Testis (tissue), 2 donors: ENCODE measurements at regions not wholly inside any gene's neighbourhood (a gene's known extent, or its start where the extent isn't known, plus 50 kb on each side); places are given as distances from the start of the nearest gene placed in this dataset.

Source experiments
- DNase-seq: peaks from one replicate; pipeline ENCODE4 v3.0.0-alpha.2; 2019
- H3K27ac ChIP-seq, 2 donors: fragments of 200-600 bp; sonication (generic); one replicate each; pipeline ENCODE4 v1.5.1; 2019
- H3K27me3 ChIP-seq: fragments of 200-600 bp; sonication (generic); one replicate; pipeline ENCODE4 v1.5.1; 2019
- H3K36me3 ChIP-seq: fragments of 200-600 bp; sonication (generic); one replicate; pipeline ENCODE4 v1.5.1; 2017; ENCODE audit warnings: low read depth; ENCODE audit errors: missing control alignments
- H3K4me1 ChIP-seq: fragments of 200-600 bp; sonication (generic); one replicate; pipeline ENCODE4 v1.5.1; 2019
- H3K4me3 ChIP-seq, 2 donors: fragments of 200-600 bp; sonication (generic); one replicate each; pipeline ENCODE4 v1.5.1; 2017 to 2019
- H3K9me3 ChIP-seq: fragments of 200-600 bp; sonication (generic); one replicate; pipeline ENCODE4 v1.5.1; 2017
- POLR2A ChIP-seq: fragments of 450-650 bp; IDR thresholded peaks from one replicate; pipeline ENCODE4 v1.6.1; 2017; ENCODE audit warnings: antibody characterized with exemption, mild to moderate bottlenecking, moderate library complexity
- WGBS, 2 donors: methylation state at CpG; one replicate each; pipeline ENCODE4 v1.1.5; 2018; 5-methylcytosine and 5-hydroxymethylcytosine counted together
- intact Hi-C: fragments of 100-400 bp; cut with DNase I; formaldehyde crosslinking; loops from one replicate; pipeline ENCODE4 v1.15.1; 2023; ENCODE audit warnings: low total_unique reads
- TF ChIP-seq, protein P1 (sequence below), 3 experiments: fragments of 450-650 bp in 2 of 3; fragments of 200-600 bp in 1 of 3; sonication (generic) in 1 of 3; IDR thresholded peaks; one replicate each; pipeline ENCODE4 v1.5.1; 2016 to 2019; ENCODE audit warnings: antibody characterized with exemption in 3 of 3, mild to moderate bottlenecking in 2 of 3, moderate library complexity in 1 of 3

GRCh38 chr1:238517711-238518110, 627.0 kb upstream of the ZP4 start:
- Histone ChIP-seq H3K4me1 (no peaks in the 10 kb centered on the region), H3K27ac (no peak overlapping the region), H3K9me3 (no peaks in the 10 kb centered on the region), H3K27me3 (no peaks in the 10 kb centered on the region), H3K36me3 (no peaks in the 10 kb centered on the region), H3K4me3 (no peak overlapping the region)
- TF ChIP-seq POLR2A, result no peak
- TF ChIP-seq, protein P1, sequence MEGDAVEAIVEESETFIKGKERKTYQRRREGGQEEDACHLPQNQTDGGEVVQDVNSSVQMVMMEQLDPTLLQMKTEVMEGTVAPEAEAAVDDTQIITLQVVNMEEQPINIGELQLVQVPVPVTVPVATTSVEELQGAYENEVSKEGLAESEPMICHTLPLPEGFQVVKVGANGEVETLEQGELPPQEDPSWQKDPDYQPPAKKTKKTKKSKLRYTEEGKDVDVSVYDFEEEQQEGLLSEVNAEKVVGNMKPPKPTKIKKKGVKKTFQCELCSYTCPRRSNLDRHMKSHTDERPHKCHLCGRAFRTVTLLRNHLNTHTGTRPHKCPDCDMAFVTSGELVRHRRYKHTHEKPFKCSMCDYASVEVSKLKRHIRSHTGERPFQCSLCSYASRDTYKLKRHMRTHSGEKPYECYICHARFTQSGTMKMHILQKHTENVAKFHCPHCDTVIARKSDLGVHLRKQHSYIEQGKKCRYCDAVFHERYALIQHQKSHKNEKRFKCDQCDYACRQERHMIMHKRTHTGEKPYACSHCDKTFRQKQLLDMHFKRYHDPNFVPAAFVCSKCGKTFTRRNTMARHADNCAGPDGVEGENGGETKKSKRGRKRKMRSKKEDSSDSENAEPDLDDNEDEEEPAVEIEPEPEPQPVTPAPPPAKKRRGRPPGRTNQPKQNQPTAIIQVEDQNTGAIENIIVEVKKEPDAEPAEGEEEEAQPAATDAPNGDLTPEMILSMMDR (IDR thresholded peaks at IDR 0.05), result no peak
- 78 to 80% methylated on average over 4 of the region's 4 CpGs for WGBS, 2 donors
- intact Hi-C loops, result no loop called here
- no peak for DNase-seq

GRCh38 chr1:238501290-238501689, 610.6 kb upstream of the ZP4 start:
- no peak overlapping the region for H3K4me3 ChIP-seq
- no peaks in the 10 kb centered on the region for H3K9me3 ChIP-seq

DNA sequence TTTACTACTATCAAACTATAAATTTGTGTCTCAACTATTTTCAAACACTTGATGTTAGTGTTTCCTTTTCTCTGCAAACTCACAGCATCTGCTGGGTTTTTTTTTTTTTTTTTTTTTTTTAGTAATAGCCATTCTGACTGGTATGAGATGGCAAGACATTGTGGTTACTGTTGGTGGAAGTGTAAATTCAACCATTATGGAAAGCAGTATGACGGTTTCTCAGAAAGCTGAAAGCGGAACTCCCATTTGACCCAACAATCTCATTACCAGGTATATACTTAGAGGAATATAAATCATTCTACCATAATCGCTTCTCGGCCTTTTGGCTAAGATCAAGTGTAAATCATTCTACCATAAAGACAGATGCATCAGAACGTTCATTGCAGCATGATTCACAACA, 608.3 kb upstream of the ZP4 start:
- TF ChIP-seq, protein P1 (IDR thresholded peaks at IDR 0.05), result no peak
- TF ChIP-seq POLR2A, result no peak
- 84 to 85% methylated on average over 5 of the region's 5 CpGs for WGBS, 2 donors

More at GRCh38 chr1:238501290-238501689, 610.6 kb upstream of the ZP4 start:
- TF ChIP-seq, protein P1 (IDR thresholded peaks at IDR 0.05), result no peak
- TF ChIP-seq POLR2A, result no peak
- H3K36me3 ChIP-seq, result no peaks in the 10 kb centered on the region
- DNase-seq, result no peak
- WGBS, 2 donors, result 58 to 89% methylated on average over 3 of the region's 3 CpGs
- H3K27me3 ChIP-seq, result no peaks in the 10 kb centered on the region
- intact Hi-C loops, result no loop called here
- H3K4me1 ChIP-seq, result no peaks in the 10 kb centered on the region
- no peak overlapping the region for H3K27ac ChIP-seq

DNA sequence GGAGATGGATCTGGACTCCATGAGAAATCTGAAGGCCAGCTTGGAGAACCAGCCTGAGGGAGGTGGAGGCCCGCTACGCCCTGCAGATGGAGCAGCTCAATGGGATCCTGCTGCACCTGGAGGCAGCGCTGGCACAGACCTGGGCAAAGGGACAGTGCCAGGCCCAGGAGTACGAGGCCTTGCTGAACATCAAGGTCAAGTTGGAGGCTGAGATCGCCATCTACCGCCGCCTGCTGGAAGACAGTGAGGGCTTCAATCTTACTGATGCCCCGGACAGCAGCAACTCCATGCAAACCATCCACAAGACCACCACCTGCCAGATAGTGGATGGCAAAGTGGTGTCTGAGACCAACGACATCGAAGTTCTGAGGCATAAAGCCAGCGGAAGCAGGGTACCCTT, 601.5 kb upstream of the ZP4 start:
- Histone ChIP-seq H3K27ac (no peak overlapping the region), H3K4me3 (no peak overlapping the region), H3K27me3 (no peaks in the 10 kb centered on the region), H3K9me3 (no peaks in the 10 kb centered on the region), H3K36me3 (no peaks in the 10 kb centered on the region), H3K4me1 (no peaks in the 10 kb centered on the region)
- TF ChIP-seq, protein P1 (IDR thresholded peaks at IDR 0.05), result no peak
- no peak for TF ChIP-seq POLR2A
- intact Hi-C loops, result no loop called here
- no peak for DNase-seq
- 84 to 87% methylated on average over 7 to 11 of the region's 11 CpGs for WGBS, 2 donors

More for the DNA sequence above, 608.3 kb upstream of the ZP4 start:
- no peaks in the 10 kb centered on the region for H3K36me3 ChIP-seq
- no peak overlapping the region for H3K4me3 ChIP-seq
- H3K4me1 ChIP-seq, result no peaks in the 10 kb centered on the region
- H3K9me3 ChIP-seq, result no peaks in the 10 kb centered on the region
- H3K27ac ChIP-seq, result no peak overlapping the region
- DNase-seq, result no peak
- intact Hi-C loops, result no loop called here
- no peaks in the 10 kb centered on the region for H3K27me3 ChIP-seq

DNA sequence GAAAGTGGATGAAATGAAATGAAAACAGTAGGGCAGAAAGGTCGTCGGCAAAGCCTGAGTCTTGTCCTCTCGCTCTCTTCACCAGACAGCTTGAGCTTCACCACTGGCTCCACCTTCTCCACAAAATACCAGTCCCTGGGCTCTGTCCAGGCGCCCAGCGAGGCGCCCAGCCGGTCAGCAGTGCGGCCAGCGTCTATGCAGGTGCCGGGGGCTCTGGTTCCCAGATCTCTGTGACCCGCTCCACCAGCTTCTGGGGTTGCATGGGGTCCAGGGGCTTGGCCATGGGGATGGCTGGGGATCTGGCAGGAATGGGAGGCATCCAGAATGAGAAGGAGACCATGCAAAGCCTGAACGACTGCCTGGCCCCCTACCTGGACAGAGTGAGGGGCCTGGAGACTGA, 600.5 kb upstream of the ZP4 start:
- DNase-seq, result no peak
- H3K4me3 ChIP-seq, result no peak overlapping the region
- no peaks in the 10 kb centered on the region for H3K27me3 ChIP-seq
- WGBS, 2 donors, result 95 to 96% methylated on average over 7 to 12 of the region's 12 CpGs
- no peak for TF ChIP-seq POLR2A
- TF ChIP-seq, protein P1 (IDR thresholded peaks at IDR 0.05), result no peak
- intact Hi-C loops, result no loop called here
- H3K36me3 ChIP-seq, result no peaks in the 10 kb centered on the region
- H3K9me3 ChIP-seq, result no peaks in the 10 kb centered on the region
- no peaks in the 10 kb centered on the region for H3K4me1 ChIP-seq
- H3K27ac ChIP-seq, result no peak overlapping the region
